ENCODE measurements at regions not wholly inside any gene's neighbourhood (a gene's known extent, or its start where the extent isn't known, plus 50 kb on each side); places are given as distances from the start of the nearest gene placed in this dataset.

GRCh38 chr16:55046513-55046912, 115.8 kb downstream of the IRX5 start:
- H3K4me3 ChIP-seq = no peak overlapping the region
- H3K79me2 ChIP-seq (ENCODE audit: low read depth) = no peaks in the 10 kb centered on the region
- no peaks in the 10 kb centered on the region for H3K36me3 ChIP-seq (ENCODE audit: low read depth)
- intact Hi-C loops (cut with micrococcal nuclease; ENCODE audit: unreplicated experiment) = no loop called here
- H3K4me2 ChIP-seq = no peak overlapping the region
- H3K27ac ChIP-seq = no peak overlapping the region
- no peak for TF ChIP-seq EZH2 (IDR thresholded peaks at IDR 0.05; ENCODE audit: low read depth)
- TF ChIP-seq, protein P1, sequence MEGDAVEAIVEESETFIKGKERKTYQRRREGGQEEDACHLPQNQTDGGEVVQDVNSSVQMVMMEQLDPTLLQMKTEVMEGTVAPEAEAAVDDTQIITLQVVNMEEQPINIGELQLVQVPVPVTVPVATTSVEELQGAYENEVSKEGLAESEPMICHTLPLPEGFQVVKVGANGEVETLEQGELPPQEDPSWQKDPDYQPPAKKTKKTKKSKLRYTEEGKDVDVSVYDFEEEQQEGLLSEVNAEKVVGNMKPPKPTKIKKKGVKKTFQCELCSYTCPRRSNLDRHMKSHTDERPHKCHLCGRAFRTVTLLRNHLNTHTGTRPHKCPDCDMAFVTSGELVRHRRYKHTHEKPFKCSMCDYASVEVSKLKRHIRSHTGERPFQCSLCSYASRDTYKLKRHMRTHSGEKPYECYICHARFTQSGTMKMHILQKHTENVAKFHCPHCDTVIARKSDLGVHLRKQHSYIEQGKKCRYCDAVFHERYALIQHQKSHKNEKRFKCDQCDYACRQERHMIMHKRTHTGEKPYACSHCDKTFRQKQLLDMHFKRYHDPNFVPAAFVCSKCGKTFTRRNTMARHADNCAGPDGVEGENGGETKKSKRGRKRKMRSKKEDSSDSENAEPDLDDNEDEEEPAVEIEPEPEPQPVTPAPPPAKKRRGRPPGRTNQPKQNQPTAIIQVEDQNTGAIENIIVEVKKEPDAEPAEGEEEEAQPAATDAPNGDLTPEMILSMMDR (conservative IDR thresholded peaks at IDR 0.05) = no peak
- H3K9me3 ChIP-seq (ENCODE audit: insufficient read depth, low read depth) = no peaks in the 10 kb centered on the region
- no peaks in the 10 kb centered on the region for H3F3A ChIP-seq (ENCODE audit: insufficient read depth, low read depth)
- no peak overlapping the region for H2AFZ ChIP-seq
- no peaks in the 10 kb centered on the region for H4K20me1 ChIP-seq (ENCODE audit: insufficient read depth)
- no peak for DNase-seq
- BruUV-seq (replicated peaks) = no TSS peak
- ChIA-PET CTCF (no interaction called here), POLR2A (ENCODE audit: unreplicated experiment) (no interaction called here)
- H3K4me1 ChIP-seq (replicated peaks; ENCODE audit: insufficient read depth) = no peaks in the 10 kb centered on the region
- H3K27me3 ChIP-seq (ENCODE audit: insufficient read depth, low read depth) = no peaks in the 10 kb centered on the region
- no peaks in the 10 kb centered on the region for H3K9me2 ChIP-seq (ENCODE audit: insufficient read depth)

DNA sequence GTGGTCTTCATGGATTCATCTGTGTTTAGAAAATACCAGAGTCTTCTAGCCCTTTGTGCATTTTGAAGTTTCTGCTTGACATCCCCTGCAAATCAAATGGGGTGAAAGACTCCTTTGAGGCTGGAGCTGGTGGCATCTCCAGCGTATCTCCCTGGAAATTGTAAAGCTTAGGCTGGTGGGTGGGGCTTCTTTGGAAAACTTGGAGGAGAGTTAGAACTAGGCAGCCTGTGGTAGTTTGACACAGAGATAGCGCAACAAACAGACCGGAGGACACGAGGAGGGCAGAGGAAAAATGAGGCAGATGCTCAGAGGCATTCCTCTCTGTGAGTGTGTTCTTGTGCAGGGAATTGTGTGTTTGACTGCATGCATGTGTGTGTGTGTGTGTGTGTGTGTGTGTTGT, 116.3 kb downstream of the IRX5 start:
- intact Hi-C loops (cut with micrococcal nuclease; ENCODE audit: unreplicated experiment) = no loop called here
- Histone ChIP-seq H3F3A (ENCODE audit: insufficient read depth, low read depth) (no peaks in the 10 kb centered on the region), H3K4me3 (no peak overlapping the region), H3K4me2 (no peak overlapping the region), H3K36me3 (ENCODE audit: low read depth) (no peaks in the 10 kb centered on the region), H3K9me3 (ENCODE audit: insufficient read depth, low read depth) (no peaks in the 10 kb centered on the region), H4K20me1 (ENCODE audit: insufficient read depth) (no peaks in the 10 kb centered on the region), H3K27ac (no peak overlapping the region), H3K9me2 (ENCODE audit: insufficient read depth) (no peaks in the 10 kb centered on the region), H2AFZ (no peak overlapping the region), H3K4me1 (replicated peaks; ENCODE audit: insufficient read depth) (no peaks in the 10 kb centered on the region), H3K79me2 (ENCODE audit: low read depth) (no peaks in the 10 kb centered on the region), H3K27me3 (ENCODE audit: insufficient read depth, low read depth) (no peaks in the 10 kb centered on the region)
- TF ChIP-seq, protein P1 (conservative IDR thresholded peaks at IDR 0.05) = no peak
- no peak for TF ChIP-seq EZH2 (IDR thresholded peaks at IDR 0.05; ENCODE audit: low read depth)
- ChIA-PET CTCF (no interaction called here), POLR2A (ENCODE audit: unreplicated experiment) (no interaction called here)
- no peak for DNase-seq
- BruUV-seq (replicated peaks) = no TSS peak

- ChIA-PET CTCF (no interaction called here), POLR2A (ENCODE audit: unreplicated experiment) (no interaction called here)
- Histone ChIP-seq H3K4me1 (replicated peaks; ENCODE audit: insufficient read depth) (no peaks in the 10 kb centered on the region), H3K27me3 (ENCODE audit: insufficient read depth, low read depth) (no peaks in the 10 kb centered on the region), H3K79me2 (ENCODE audit: low read depth) (no peaks in the 10 kb centered on the region), H3K36me3 (ENCODE audit: low read depth) (no peaks in the 10 kb centered on the region), H3K27ac (no peak overlapping the region), H3K4me3 (no peak overlapping the region), H4K20me1 (ENCODE audit: insufficient read depth) (no peaks in the 10 kb centered on the region), H3K4me2 (no peak overlapping the region), H3K9me3 (ENCODE audit: insufficient read depth, low read depth) (no peaks in the 10 kb centered on the region), H3K9me2 (ENCODE audit: insufficient read depth) (no peaks in the 10 kb centered on the region), H3F3A (ENCODE audit: insufficient read depth, low read depth) (no peaks in the 10 kb centered on the region), H2AFZ (no peak overlapping the region)
- DNase-seq = no peak
- no TSS peak for BruUV-seq (replicated peaks)
- TF ChIP-seq EZH2 (IDR thresholded peaks at IDR 0.05; ENCODE audit: low read depth) = no peak
- TF ChIP-seq, protein P1 (conservative IDR thresholded peaks at IDR 0.05) = no peak
- intact Hi-C loops (cut with micrococcal nuclease; ENCODE audit: unreplicated experiment) = no loop called here
Measured at GRCh38 chr16:55047331-55047730, 116.7 kb downstream of the IRX5 start.
